Caco-2 (cell line): ENCODE measurements at regions not wholly inside any gene's neighbourhood (a gene's known extent, or its start where the extent isn't known, plus 50 kb on each side); places are given as distances from the start of the nearest gene placed in this dataset.

Experiments
- BruUV-seq: library from RNA; stranded (reverse); fragments of 400-500 nt; replicated peaks from 2 replicates; lab custom pipeline; 2021; lab: Mats Ljungman, UMichigan
- CTCF ChIA-PET: fragments of 300-600 bp; sonication (Branson Sonifier 250); formaldehyde crosslinking; loops from one replicate; lab custom pipeline; 2022; ENCODE audit warnings: antibody characterized with exemption; lab: Charles Lee
- POLR2A ChIA-PET: fragments of 300-600 bp; sonication (Branson Sonifier 250); formaldehyde crosslinking; loops from one replicate; lab custom pipeline; 2022; ENCODE audit warnings: antibody characterized with exemption; lab: Charles Lee
- DNase-seq, 2 experiments: peaks; one replicate each; pipeline versions ENCODE4 v3.0.0 to v3.0.0-alpha.2; 2020 to 2022
- H3K27me3 ChIP-seq: replicated peaks from 2 replicates; pipeline ENCODE4 v1.6.0; 2011; ENCODE audit warnings: low read length; ENCODE audit not compliant: control insufficient read depth, insufficient read depth
- H3K36me3 ChIP-seq: 2 replicates; pipeline ENCODE4 v1.5.1; 2011; ENCODE audit warnings: low read length; ENCODE audit not compliant: control insufficient read depth, insufficient read depth
- H3K4me1 ChIP-seq: fragments of 250-450 bp; sonication (Bioruptor Pico); 2 replicates; pipeline ENCODE4 v1.5.1; 2020; ENCODE audit warnings: mild to moderate bottlenecking
- H3K4me3 ChIP-seq: 2 replicates; pipeline ENCODE4 v1.5.1; 2011; ENCODE audit warnings: low read depth, mild to moderate bottlenecking, control low read depth, low read length
- H3K9me3 ChIP-seq: fragments of 250-450 bp; sonication (Bioruptor Pico); 2 replicates; pipeline ENCODE4 v1.5.1; 2020; ENCODE audit warnings: mild to moderate bottlenecking, moderate library complexity
- H3K27ac Mint-ChIP-seq: one replicate; pipeline ENCODE4 v1.8.0; 2022; ENCODE audit warnings: mixed read lengths; ENCODE audit not compliant: unreplicated experiment
- H3K27me3 Mint-ChIP-seq: one replicate; pipeline ENCODE4 v1.8.0; 2022; ENCODE audit warnings: mixed read lengths; ENCODE audit not compliant: insufficient read depth, unreplicated experiment
- H3K36me3 Mint-ChIP-seq: one replicate; pipeline ENCODE4 v1.8.0; 2022; ENCODE audit warnings: mild to moderate bottlenecking, mixed read lengths; ENCODE audit not compliant: insufficient read depth, unreplicated experiment
- H3K4me1 Mint-ChIP-seq: one replicate; pipeline ENCODE4 v1.8.0; 2022; ENCODE audit warnings: low read depth, mixed read lengths; ENCODE audit not compliant: unreplicated experiment
- H3K4me3 Mint-ChIP-seq: one replicate; pipeline ENCODE4 v1.8.0; 2022; ENCODE audit warnings: mild to moderate bottlenecking, moderate library complexity, mixed read lengths; ENCODE audit not compliant: unreplicated experiment
- H3K9me3 Mint-ChIP-seq: one replicate; pipeline ENCODE4 v1.8.0; 2022; ENCODE audit warnings: mixed read lengths; ENCODE audit not compliant: unreplicated experiment
- CTCF ChIP-seq, 2 experiments: fragments of 200-600 bp in 1 of 2; IDR thresholded peaks; 1 replicate in 1 of 2; 2 replicates in 1 of 2; pipeline versions ENCODE4 v1.5.1 to v1.8.0; 2011 to 2022; ENCODE audit warnings: antibody characterized with exemption in 1 of 2, control low read depth in 1 of 2, inconsistent platforms in 1 of 2, low read depth in 1 of 2, low read length in 1 of 2, mild to moderate bottlenecking in 1 of 2, moderate library complexity in 1 of 2; ENCODE audit not compliant: insufficient read depth in 1 of 2, severe bottlenecking in 1 of 2, unreplicated experiment in 1 of 2
- intact Hi-C: fragments of 100-400 bp; cut with micrococcal nuclease; formaldehyde crosslinking; loops from one replicate; pipeline ENCODE4 v1.10.0; 2022; ENCODE audit not compliant: unreplicated experiment

- Histone ChIP-seq H3K4me1 (no peaks in the 10 kb centered on the region), H3K27me3 (no peaks in the 10 kb centered on the region), H3K36me3 (no peaks in the 10 kb centered on the region), H3K4me3 (no peak overlapping the region), H3K9me3 (no peaks in the 10 kb centered on the region)
- Mint-ChIP-seq H3K9me3 (no peaks in the 10 kb centered on the region), H3K4me1 (no peaks in the 10 kb centered on the region), H3K36me3 (no peaks in the 10 kb centered on the region), H3K4me3 (no peak overlapping the region), H3K27me3 (no peaks in the 10 kb centered on the region), H3K27ac (no peak overlapping the region)
- no TSS peak for BruUV-seq
- peak; percentile 68 to 76 for DNase-seq
- peak; percentile 44 to 50 for TF ChIP-seq CTCF (IDR thresholded peaks at IDR 0.05; ENCODE audit: insufficient read depth in 1 of 2, low read depth in 1 of 2, low read length in 1 of 2, severe bottlenecking in 1 of 2, unreplicated experiment in 1 of 2)
- ChIA-PET POLR2A (no interaction called here), CTCF (interaction anchor here (0.7 to 0.8 kb wide), 2 partner anchors 1019 to 1138 kb away, joined by 3 to 12 read pairs; no protein-coding TSS in a partner anchor)
- intact Hi-C loops = loop anchor here (1.0 to 10.0 kb wide), 3 partner anchors 926 to 1299 kb away; no protein-coding TSS in a partner anchor
Measured at GRCh38 chr12:83823386-83824045, 1089.1 kb downstream of the SLC6A15 start.

GRCh38 chr12:83821967-83822366 lies 1090.6 kb downstream of the SLC6A15 start:
- H3K9me3 Mint-ChIP-seq = no peaks in the 10 kb centered on the region
- no peaks in the 10 kb centered on the region for H3K36me3 Mint-ChIP-seq
- H3K36me3 ChIP-seq = no peaks in the 10 kb centered on the region
- H3K4me1 Mint-ChIP-seq = no peaks in the 10 kb centered on the region
- H3K4me3 ChIP-seq = no peak overlapping the region
- H3K4me1 ChIP-seq = no peaks in the 10 kb centered on the region
- no peaks in the 10 kb centered on the region for H3K9me3 ChIP-seq
- intact Hi-C loops = loop anchor here (5.0 to 10.0 kb wide), 2 partner anchors 925 to 1297 kb away; no protein-coding TSS in a partner anchor
- no peak overlapping the region for H3K27ac Mint-ChIP-seq
- H3K4me3 Mint-ChIP-seq = no peak overlapping the region
- no peaks in the 10 kb centered on the region for H3K27me3 ChIP-seq
- CTCF ChIA-PET = no interaction called here
- TF ChIP-seq CTCF (IDR thresholded peaks at IDR 0.05; ENCODE audit: insufficient read depth in 1 of 2, low read depth in 1 of 2, low read length in 1 of 2, severe bottlenecking in 1 of 2, unreplicated experiment in 1 of 2) = no peak
- POLR2A ChIA-PET = no interaction called here
- DNase-seq = no peak
- no TSS peak for BruUV-seq
- H3K27me3 Mint-ChIP-seq = no peaks in the 10 kb centered on the region

GRCh38 chr12:83818881-83819280 lies 1093.7 kb downstream of the SLC6A15 start:
- BruUV-seq = no TSS peak
- intact Hi-C loops = no loop called here
- H3K4me1 Mint-ChIP-seq = no peaks in the 10 kb centered on the region
- H3K9me3 Mint-ChIP-seq = no peaks in the 10 kb centered on the region
- no peaks in the 10 kb centered on the region for H3K36me3 Mint-ChIP-seq
- POLR2A ChIA-PET = no interaction called here
- Histone ChIP-seq H3K4me1 (no peaks in the 10 kb centered on the region), H3K36me3 (no peaks in the 10 kb centered on the region), H3K4me3 (no peak overlapping the region), H3K9me3 (no peaks in the 10 kb centered on the region), H3K27me3 (no peaks in the 10 kb centered on the region)
- CTCF ChIA-PET = no interaction called here
- no peak for DNase-seq
- no peaks in the 10 kb centered on the region for H3K27me3 Mint-ChIP-seq
- H3K4me3 Mint-ChIP-seq = no peak overlapping the region
- H3K27ac Mint-ChIP-seq = no peak overlapping the region
- TF ChIP-seq CTCF (IDR thresholded peaks at IDR 0.05; ENCODE audit: insufficient read depth in 1 of 2, low read depth in 1 of 2, low read length in 1 of 2, severe bottlenecking in 1 of 2, unreplicated experiment in 1 of 2) = no peak
